ENCODE measurements at regions not wholly inside any gene's neighbourhood (a gene's known extent, or its start where the extent isn't known, plus 50 kb on each side); places are given as distances from the start of the nearest gene placed in this dataset.
A peak's percentile ranks its signal among the peaks of the same experiment; 100 is the strongest.

GRCh38 chr5:98292496-98292895 is 481.0 kb upstream of the RGMB start:
- TF ChIP-seq CTCF (conservative IDR thresholded peaks at IDR 0.05; ENCODE audit: low read length): no peak
- DNase-seq (ENCODE audit: low read depth): no peak
- H3K4me3 ChIP-seq (ENCODE audit: low read length): no peak overlapping the region

DNA sequence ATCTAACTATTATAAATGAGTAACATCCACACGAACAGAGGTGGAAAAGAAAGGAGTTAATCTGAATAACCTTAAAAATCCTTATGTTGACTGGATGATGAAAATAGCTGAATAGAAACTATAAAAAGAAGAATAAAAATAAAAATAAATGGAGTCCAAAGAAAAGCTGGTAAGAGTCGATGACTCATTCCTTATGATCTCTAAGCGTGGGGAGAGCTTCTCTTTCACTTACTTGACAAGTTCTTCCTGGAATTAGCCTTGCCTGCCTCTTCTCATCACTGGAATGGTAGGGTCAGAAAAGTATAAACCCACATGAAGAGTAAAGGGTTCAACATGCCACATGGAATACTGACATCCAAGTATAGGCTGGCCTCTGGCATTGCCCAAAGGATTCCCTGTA is 477.0 kb upstream of the RGMB start:
- H3K4me3 ChIP-seq (ENCODE audit: low read length): no peak overlapping the region
- peak; percentile 21 for DNase-seq (ENCODE audit: low read depth)
- no peak for TF ChIP-seq CTCF (conservative IDR thresholded peaks at IDR 0.05; ENCODE audit: low read length)

GRCh38 chr5:98299435-98299834 is 474.0 kb upstream of the RGMB start:
- no peak overlapping the region for H3K4me3 ChIP-seq (ENCODE audit: low read length)
- no peak for TF ChIP-seq CTCF (conservative IDR thresholded peaks at IDR 0.05; ENCODE audit: low read length)
- DNase-seq (ENCODE audit: low read depth): no peak

GRCh38 chr5:98301547-98301946 is 471.9 kb upstream of the RGMB start:
- H3K4me3 ChIP-seq (ENCODE audit: low read length): no peak overlapping the region
- TF ChIP-seq CTCF (conservative IDR thresholded peaks at IDR 0.05; ENCODE audit: low read length): no peak
- peak; percentile 34 for DNase-seq (ENCODE audit: low read depth)

- no peak overlapping the region for H3K4me3 ChIP-seq (ENCODE audit: low read length)
- peak; percentile 60 for DNase-seq (ENCODE audit: low read depth)
- no peak for TF ChIP-seq CTCF (conservative IDR thresholded peaks at IDR 0.05; ENCODE audit: low read length)
Measured at GRCh38 chr5:98307811-98308210, 465.7 kb upstream of the RGMB start.

- TF ChIP-seq CTCF (conservative IDR thresholded peaks at IDR 0.05; ENCODE audit: low read length): no peak
- peak; percentile 44 for DNase-seq (ENCODE audit: low read depth)
- no peak overlapping the region for H3K4me3 ChIP-seq (ENCODE audit: low read length)
Measured at GRCh38 chr5:98308231-98308630, 465.2 kb upstream of the RGMB start.

- peak overlapping the region; percentile 50 for H3K4me3 ChIP-seq (ENCODE audit: low read length)
- no peak for DNase-seq (ENCODE audit: low read depth)
Measured at GRCh38 chr5:98308960-98309359, 464.5 kb upstream of the RGMB start.

More at GRCh38 chr5:98308960-98309359, 464.5 kb upstream of the RGMB start:
- TF ChIP-seq CTCF (conservative IDR thresholded peaks at IDR 0.05; ENCODE audit: low read length): no peak
